HCT116 (cell line): ENCODE measurements at regions not wholly inside any gene's neighbourhood (a gene's known extent, or its start where the extent isn't known, plus 50 kb on each side); places are given as distances from the start of the nearest gene placed in this dataset.

ENCODE experiments used
- ATAC-seq: fragments of 200-7000 bp; cut with Tn5 transposase; 2 replicates; pipeline ENCODE4 v1.9.1; 2020; ENCODE audit warnings: mild to moderate bottlenecking, moderate library complexity
- BruUV-seq: library from RNA; stranded (reverse); fragments of 400-500 nt; replicated peaks from 2 replicates; lab custom pipeline; 2021; lab: Mats Ljungman, UMichigan
- CTCF ChIA-PET: fragments of 300-600 bp; sonication (Branson Sonifier 250); formaldehyde crosslinking; loops from one replicate; lab custom pipeline; 2021; ENCODE audit warnings: antibody characterized with exemption; lab: Charles Lee
- POLR2A ChIA-PET: fragments of 300-600, 350-600 bp; sonication (Branson Sonifier 250); formaldehyde crosslinking; loops from one replicate; lab custom pipeline; 2021; ENCODE audit warnings: antibody characterized with exemption; lab: Charles Lee
- RAD21 ChIA-PET, 2 experiments: fragments of 300-600 bp; sonication (Branson Sonifier 250); formaldehyde crosslinking; loops; one replicate each; lab custom pipeline; 2023; ENCODE audit warnings: low total read pairs in 2 of 2; ENCODE audit not compliant: uncharacterized antibody in 2 of 2, unreplicated experiment in 2 of 2, low non-redundant PET in 1 of 2; lab: Charles Lee
- DNase-seq: peaks from one replicate; pipeline ENCODE4 v3.0.0-alpha.2; 2010; ENCODE audit warnings: low read depth, low spot score
- H2AFZ ChIP-seq: fragments of 200-600 bp; shearing (Covaris generic), sonication (generic); 2 replicates; pipeline ENCODE4 v1.6.1; 2017; ENCODE audit warnings: low read depth, mixed run types, mixed read lengths, antibody characterized with exemption, low read length; ENCODE audit not compliant: poor library complexity, severe bottlenecking
- H3K27ac ChIP-seq: 2 replicates; pipeline ENCODE4 v1.5.1; 2012; ENCODE audit warnings: low read depth, low read length
- H3K27me3 ChIP-seq: fragments of 200-600 bp; sonication (generic); 2 replicates; pipeline ENCODE4 v1.6.1; 2016; ENCODE audit warnings: mixed run types, low read length, mixed read lengths; ENCODE audit not compliant: insufficient read depth
- H3K36me3 ChIP-seq, 2 experiments: fragments of 200-500 bp in 1 of 2; fragments of 200-600 bp in 1 of 2; sonication (Bioruptor generic) in 1 of 2; sonication (generic) in 1 of 2; 2 replicates each; pipeline versions ENCODE4 v1.5.1 to v1.6.1; 2014 to 2016; ENCODE audit warnings: low read length in 2 of 2, inconsistent platforms in 1 of 2, mixed read lengths in 1 of 2, mixed run types in 1 of 2; ENCODE audit not compliant: insufficient read depth in 2 of 2, control insufficient read depth in 1 of 2
- H3K4me1 ChIP-seq, 2 experiments: fragments of 200-600 bp in 1 of 2; sonication (generic) in 1 of 2; 2 replicates each; pipeline versions ENCODE4 v1.5.1 to v1.6.1; 2012 to 2017; ENCODE audit warnings: low read length in 2 of 2, inconsistent platforms in 1 of 2, mild to moderate bottlenecking in 1 of 2, mixed read lengths in 1 of 2, mixed run types in 1 of 2, moderate library complexity in 1 of 2; ENCODE audit not compliant: insufficient read depth in 2 of 2, control insufficient read depth in 1 of 2
- H3K4me2 ChIP-seq: fragments of 200-600 bp; sonication (generic); 2 replicates; pipeline ENCODE4 v1.6.1; 2017; ENCODE audit warnings: mixed run types, low read length, mixed read lengths
- H3K4me3 ChIP-seq, 2 experiments: fragments of 200-600 bp in 1 of 2; sonication (generic) in 1 of 2; replicated peaks in 1 of 2; 2 replicates each; pipeline ENCODE4 v1.5.1; 2011 to 2016; ENCODE audit warnings: low read length in 2 of 2, control low read depth in 1 of 2, low read depth in 1 of 2, mild to moderate bottlenecking in 1 of 2, mixed read lengths in 1 of 2, mixed run types in 1 of 2
- H3K79me2 ChIP-seq: fragments of 200-600 bp; sonication (generic); 2 replicates; pipeline ENCODE4 v1.6.1; 2017; ENCODE audit warnings: mild to moderate bottlenecking, mixed run types, low read length, moderate library complexity, mixed read lengths; ENCODE audit not compliant: insufficient read depth
- H3K9ac ChIP-seq: fragments of 200-600 bp; sonication (generic); 2 replicates; pipeline ENCODE4 v1.6.1; 2016; ENCODE audit warnings: low read length, mixed read lengths
- H3K9me2 ChIP-seq: fragments of 200-600 bp; sonication (generic), shearing (Covaris generic); 2 replicates; pipeline ENCODE4 v1.6.1; 2017; ENCODE audit warnings: mixed run types, mild to moderate bottlenecking, moderate library complexity; ENCODE audit not compliant: insufficient read depth
- H3K9me3 ChIP-seq, 2 experiments: fragments of 200-500 bp in 1 of 2; fragments of 200-600 bp in 1 of 2; sonication (Bioruptor generic) in 1 of 2; sonication (generic) in 1 of 2; 2 replicates each; pipeline ENCODE4 v1.6.1; 2014 to 2017; ENCODE audit warnings: low read length in 2 of 2, mixed read lengths in 2 of 2, inconsistent platforms in 1 of 2, low read depth in 1 of 2, mild to moderate bottlenecking in 1 of 2, mixed run types in 1 of 2, moderate library complexity in 1 of 2; ENCODE audit not compliant: control insufficient read depth in 1 of 2, insufficient read depth in 1 of 2
- H4K20me1 ChIP-seq: fragments of 200-600 bp; sonication (generic), shearing (Covaris generic); 2 replicates; pipeline ENCODE4 v1.6.1; 2017; ENCODE audit warnings: mixed run types, mild to moderate bottlenecking, moderate library complexity; ENCODE audit not compliant: insufficient read depth
- CBX3 ChIP-seq: IDR thresholded peaks from 2 replicates; pipeline ENCODE4 v1.6.1; 2012; ENCODE audit warnings: low read depth
- CEBPB ChIP-seq: IDR thresholded peaks from 2 replicates; pipeline ENCODE4 v1.6.1; 2012; ENCODE audit warnings: low read depth
- EZH2 ChIP-seq: fragments of 200-600 bp; sonication (generic); IDR thresholded peaks from 2 replicates; pipeline ENCODE4 v1.6.1; 2017; ENCODE audit warnings: antibody characterized with exemption, mixed run types
- EZH2phosphoT487 ChIP-seq: fragments of 200-600 bp; IDR thresholded peaks from 2 replicates; pipeline ENCODE4 v1.6.1; 2018; ENCODE audit warnings: antibody characterized with exemption, borderline replicate concordance
- intact Hi-C: fragments of 100-400 bp; cut with micrococcal nuclease; formaldehyde crosslinking; loops from 2 replicates; pipeline ENCODE4 v1.10.0; 2022
- TF ChIP-seq, protein P1 (sequence below): IDR thresholded peaks from 2 replicates; pipeline ENCODE4 v1.6.1; 2012
- TF ChIP-seq, protein P2 (sequence below): IDR thresholded peaks from 2 replicates; pipeline ENCODE4 v1.6.1; 2011; ENCODE audit warnings: mild to moderate bottlenecking, low read length, moderate library complexity; ENCODE audit not compliant: insufficient replicate concordance; ENCODE audit errors: extremely low read depth

DNA sequence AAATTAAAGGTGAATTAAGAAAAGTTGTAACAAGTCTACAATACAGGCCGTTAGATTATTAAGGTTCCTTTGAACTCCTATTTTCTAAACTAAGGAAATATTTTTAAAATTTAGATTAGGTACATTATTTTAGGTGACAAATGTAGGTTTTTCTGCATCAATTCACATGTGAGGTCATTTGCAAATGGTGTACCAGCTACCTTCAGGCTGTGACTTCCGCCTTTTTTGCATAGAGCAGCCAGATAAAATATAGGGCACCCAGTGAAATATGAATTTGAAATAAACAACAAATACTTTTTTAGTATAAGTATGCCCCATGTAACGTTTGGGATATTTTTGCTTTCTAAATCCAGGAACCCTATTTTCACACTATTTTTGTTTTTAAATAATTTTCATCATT is 544.0 kb downstream of the LMO4 start (continued):
- no peak for TF ChIP-seq EZH2
- no peak for TF ChIP-seq CEBPB
- TF ChIP-seq, protein P1, sequence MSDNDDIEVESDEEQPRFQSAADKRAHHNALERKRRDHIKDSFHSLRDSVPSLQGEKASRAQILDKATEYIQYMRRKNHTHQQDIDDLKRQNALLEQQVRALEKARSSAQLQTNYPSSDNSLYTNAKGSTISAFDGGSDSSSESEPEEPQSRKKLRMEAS: no peak
- no peak for TF ChIP-seq EZH2phosphoT487

DNA sequence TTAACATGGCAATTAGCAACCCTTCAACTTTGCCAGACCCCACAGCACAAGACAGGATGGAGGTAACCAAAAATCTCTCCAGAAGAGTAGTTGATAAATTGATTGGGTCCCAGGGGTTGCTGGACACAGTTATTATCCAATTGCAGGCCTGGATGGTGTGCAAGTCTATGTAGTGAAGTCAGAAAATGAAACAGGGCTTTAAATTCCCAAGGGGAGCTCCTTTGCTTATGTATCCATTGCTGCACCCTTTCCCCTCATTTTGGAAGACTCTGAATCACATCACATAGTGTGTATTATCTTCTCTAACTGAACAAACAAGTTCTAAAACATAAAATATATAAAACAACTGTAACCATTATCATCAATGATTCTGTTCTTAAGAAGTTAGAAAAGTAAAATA is 550.2 kb downstream of the LMO4 start:
- H3K4me2 ChIP-seq: no peak overlapping the region
- RAD21 ChIA-PET: no interaction called here
- H3K27me3 ChIP-seq: no peaks in the 10 kb centered on the region
- H3K9me3 ChIP-seq: no peaks in the 10 kb centered on the region
- no peak overlapping the region for H3K9ac ChIP-seq
- CTCF ChIA-PET: no interaction called here
- ATAC-seq: no peak
- H3K4me3 ChIP-seq: no peak overlapping the region
- no peak overlapping the region for H2AFZ ChIP-seq
- H4K20me1 ChIP-seq: no peaks in the 10 kb centered on the region
- no peak overlapping the region for H3K27ac ChIP-seq
- intact Hi-C loops: no loop called here
- H3K36me3 ChIP-seq: no peaks in the 10 kb centered on the region
- POLR2A ChIA-PET: no interaction called here
- H3K9me2 ChIP-seq: no peaks in the 10 kb centered on the region
- no peak for DNase-seq
- no TSS peak for BruUV-seq
- no peaks in the 10 kb centered on the region for H3K4me1 ChIP-seq
- TF ChIP-seq CBX3 (no peak), EZH2phosphoT487 (no peak)
- TF ChIP-seq, protein P2, sequence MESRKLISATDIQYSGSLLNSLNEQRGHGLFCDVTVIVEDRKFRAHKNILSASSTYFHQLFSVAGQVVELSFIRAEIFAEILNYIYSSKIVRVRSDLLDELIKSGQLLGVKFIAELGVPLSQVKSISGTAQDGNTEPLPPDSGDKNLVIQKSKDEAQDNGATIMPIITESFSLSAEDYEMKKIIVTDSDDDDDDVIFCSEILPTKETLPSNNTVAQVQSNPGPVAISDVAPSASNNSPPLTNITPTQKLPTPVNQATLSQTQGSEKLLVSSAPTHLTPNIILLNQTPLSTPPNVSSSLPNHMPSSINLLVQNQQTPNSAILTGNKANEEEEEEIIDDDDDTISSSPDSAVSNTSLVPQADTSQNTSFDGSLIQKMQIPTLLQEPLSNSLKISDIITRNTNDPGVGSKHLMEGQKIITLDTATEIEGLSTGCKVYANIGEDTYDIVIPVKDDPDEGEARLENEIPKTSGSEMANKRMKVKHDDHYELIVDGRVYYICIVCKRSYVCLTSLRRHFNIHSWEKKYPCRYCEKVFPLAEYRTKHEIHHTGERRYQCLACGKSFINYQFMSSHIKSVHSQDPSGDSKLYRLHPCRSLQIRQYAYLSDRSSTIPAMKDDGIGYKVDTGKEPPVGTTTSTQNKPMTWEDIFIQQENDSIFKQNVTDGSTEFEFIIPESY: no peak
- no peaks in the 10 kb centered on the region for H3K79me2 ChIP-seq
